ENCODE measurements at regions not wholly inside any gene's neighbourhood (a gene's known extent, or its start where the extent isn't known, plus 50 kb on each side); places are given as distances from the start of the nearest gene placed in this dataset.

DNA sequence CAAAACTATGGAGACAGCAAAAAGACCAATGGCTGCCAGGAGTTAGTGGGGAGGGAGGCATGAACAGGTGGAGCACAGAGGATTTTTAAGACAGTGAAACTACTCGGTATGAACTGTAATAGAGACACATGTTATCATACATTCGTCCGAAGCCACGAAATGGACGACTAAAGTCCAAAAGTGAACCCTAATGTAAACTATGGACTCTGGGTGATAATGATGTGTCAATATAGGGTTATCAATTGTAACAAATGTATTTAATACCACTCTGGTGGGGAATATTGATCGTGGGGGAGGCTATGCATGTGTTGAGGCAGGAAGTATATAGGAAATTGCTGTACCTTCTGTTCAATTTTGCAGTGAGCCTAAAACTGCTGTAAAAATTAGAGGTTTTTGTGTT lies 107.0 kb downstream of the CPN2 start:
- no peak overlapping the region for H3K27ac Mint-ChIP-seq (ENCODE audit: unreplicated experiment)
- no peaks in the 10 kb centered on the region for H3K9me3 Mint-ChIP-seq (ENCODE audit: unreplicated experiment)
- no peak for DNase-seq (ENCODE audit: extremely low spot score, unreplicated experiment)
- H3K4me3 Mint-ChIP-seq (ENCODE audit: unreplicated experiment), result no peak overlapping the region
- TF ChIP-seq, protein P1, sequence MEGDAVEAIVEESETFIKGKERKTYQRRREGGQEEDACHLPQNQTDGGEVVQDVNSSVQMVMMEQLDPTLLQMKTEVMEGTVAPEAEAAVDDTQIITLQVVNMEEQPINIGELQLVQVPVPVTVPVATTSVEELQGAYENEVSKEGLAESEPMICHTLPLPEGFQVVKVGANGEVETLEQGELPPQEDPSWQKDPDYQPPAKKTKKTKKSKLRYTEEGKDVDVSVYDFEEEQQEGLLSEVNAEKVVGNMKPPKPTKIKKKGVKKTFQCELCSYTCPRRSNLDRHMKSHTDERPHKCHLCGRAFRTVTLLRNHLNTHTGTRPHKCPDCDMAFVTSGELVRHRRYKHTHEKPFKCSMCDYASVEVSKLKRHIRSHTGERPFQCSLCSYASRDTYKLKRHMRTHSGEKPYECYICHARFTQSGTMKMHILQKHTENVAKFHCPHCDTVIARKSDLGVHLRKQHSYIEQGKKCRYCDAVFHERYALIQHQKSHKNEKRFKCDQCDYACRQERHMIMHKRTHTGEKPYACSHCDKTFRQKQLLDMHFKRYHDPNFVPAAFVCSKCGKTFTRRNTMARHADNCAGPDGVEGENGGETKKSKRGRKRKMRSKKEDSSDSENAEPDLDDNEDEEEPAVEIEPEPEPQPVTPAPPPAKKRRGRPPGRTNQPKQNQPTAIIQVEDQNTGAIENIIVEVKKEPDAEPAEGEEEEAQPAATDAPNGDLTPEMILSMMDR (IDR thresholded peaks at IDR 0.05), result no peak
- H3K27me3 Mint-ChIP-seq (ENCODE audit: unreplicated experiment), result peaks cover 78% of the 10 kb centered on the region
- H3K4me1 Mint-ChIP-seq (ENCODE audit: unreplicated experiment), result peaks cover 5% of the 10 kb centered on the region
- H3K36me3 Mint-ChIP-seq (ENCODE audit: unreplicated experiment), result no peaks in the 10 kb centered on the region

DNA sequence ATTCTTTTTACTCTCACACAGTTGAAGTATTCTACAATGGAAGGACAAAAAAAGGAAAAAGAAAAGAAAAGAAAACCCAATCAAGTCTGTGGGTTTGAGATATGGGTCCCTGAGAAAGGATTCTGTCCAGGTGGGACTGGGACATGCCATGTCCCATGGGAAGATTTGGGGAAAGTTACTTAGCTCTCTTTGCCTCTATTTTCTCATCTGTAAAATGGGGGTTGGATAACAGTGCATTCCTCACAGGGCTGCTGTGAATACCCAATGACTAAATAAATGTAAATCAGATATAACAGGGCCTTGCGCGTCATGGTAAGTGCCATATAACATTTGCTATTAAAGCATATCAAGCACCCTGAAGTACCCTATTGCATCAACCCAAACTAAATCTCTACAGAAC lies 105.7 kb downstream of the CPN2 start:
- DNase-seq (ENCODE audit: extremely low spot score, unreplicated experiment), result no peak
- H3K9me3 Mint-ChIP-seq (ENCODE audit: unreplicated experiment), result no peaks in the 10 kb centered on the region
- no peak overlapping the region for H3K27ac Mint-ChIP-seq (ENCODE audit: unreplicated experiment)
- H3K4me1 Mint-ChIP-seq (ENCODE audit: unreplicated experiment), result peaks cover 18% of the 10 kb centered on the region
- H3K36me3 Mint-ChIP-seq (ENCODE audit: unreplicated experiment), result no peaks in the 10 kb centered on the region
- TF ChIP-seq, protein P1 (IDR thresholded peaks at IDR 0.05), result no peak
- H3K4me3 Mint-ChIP-seq (ENCODE audit: unreplicated experiment), result no peak overlapping the region
- peaks cover 67% of the 10 kb centered on the region for H3K27me3 Mint-ChIP-seq (ENCODE audit: unreplicated experiment)

DNA sequence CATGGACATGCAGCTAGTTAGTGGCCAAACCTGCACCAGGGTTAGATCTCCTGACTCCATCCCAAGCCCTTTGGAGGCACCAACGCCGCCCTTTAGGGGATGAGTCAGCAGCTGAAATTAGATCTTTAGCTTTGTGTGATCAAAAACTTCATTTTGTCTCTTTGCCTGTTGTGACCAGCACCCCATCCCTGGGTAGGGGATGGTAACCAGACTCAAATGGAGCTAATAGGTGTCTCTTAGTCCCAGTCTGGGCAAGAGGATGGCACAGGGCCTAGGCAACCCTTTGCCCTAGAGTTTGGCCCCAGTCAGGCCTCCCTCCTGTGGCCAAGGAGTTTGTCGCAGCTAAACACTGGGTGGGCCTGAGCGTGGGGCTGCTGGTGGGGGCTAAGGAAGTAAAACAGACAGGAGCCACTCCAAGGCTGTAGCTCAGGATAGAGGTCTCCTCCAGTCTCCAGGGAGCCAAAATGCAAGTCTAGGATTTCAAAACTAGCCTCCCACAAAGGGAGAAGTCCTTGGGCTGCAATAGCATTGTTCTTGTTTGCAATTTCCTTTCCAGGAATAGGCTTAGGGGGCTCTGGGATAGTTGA lies 105.1 kb downstream of the CPN2 start:
- TF ChIP-seq, protein P1 (IDR thresholded peaks at IDR 0.05), result no peak
- H3K4me1 Mint-ChIP-seq (ENCODE audit: unreplicated experiment), result peaks cover 24% of the 10 kb centered on the region
- no peaks in the 10 kb centered on the region for H3K36me3 Mint-ChIP-seq (ENCODE audit: unreplicated experiment)
- H3K9me3 Mint-ChIP-seq (ENCODE audit: unreplicated experiment), result no peaks in the 10 kb centered on the region
- no peak for DNase-seq (ENCODE audit: extremely low spot score, unreplicated experiment)
- H3K27ac Mint-ChIP-seq (ENCODE audit: unreplicated experiment), result no peak overlapping the region
- peaks cover 61% of the 10 kb centered on the region for H3K27me3 Mint-ChIP-seq (ENCODE audit: unreplicated experiment)
- no peak overlapping the region for H3K4me3 Mint-ChIP-seq (ENCODE audit: unreplicated experiment)

DNA sequence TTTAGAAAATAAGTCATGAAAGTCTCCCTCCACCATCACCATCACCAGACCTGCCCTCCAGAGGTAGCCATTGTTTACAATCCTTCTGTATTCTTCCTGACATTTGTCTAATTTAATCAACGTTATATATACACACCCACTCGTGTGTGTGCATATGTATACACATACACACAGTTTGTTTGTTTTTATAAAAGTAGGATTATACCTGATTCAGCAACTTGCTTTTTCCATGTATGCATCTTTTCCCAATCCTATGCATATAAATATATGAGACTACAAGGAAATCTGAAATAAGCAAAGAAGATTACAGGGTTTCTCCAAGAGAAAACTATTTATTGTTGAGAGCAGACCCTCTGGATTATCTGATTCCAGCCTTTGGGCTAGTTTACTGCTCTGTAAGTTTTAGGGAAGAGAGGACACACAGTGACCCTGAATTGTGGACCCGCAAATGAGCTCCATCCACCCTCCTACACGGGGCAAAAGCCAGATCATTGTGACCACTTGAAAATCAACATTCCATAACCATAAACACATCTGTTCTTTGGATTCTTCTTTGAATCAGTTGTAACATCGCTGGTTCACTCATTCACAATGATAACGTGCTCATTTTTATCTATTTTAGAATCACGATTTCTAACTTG lies 104.3 kb downstream of the CPN2 start:
- no peaks in the 10 kb centered on the region for H3K36me3 Mint-ChIP-seq (ENCODE audit: unreplicated experiment)
- TF ChIP-seq, protein P1 (IDR thresholded peaks at IDR 0.05), result no peak
- peaks cover 53% of the 10 kb centered on the region for H3K27me3 Mint-ChIP-seq (ENCODE audit: unreplicated experiment)
- H3K27ac Mint-ChIP-seq (ENCODE audit: unreplicated experiment), result no peak overlapping the region
- H3K9me3 Mint-ChIP-seq (ENCODE audit: unreplicated experiment), result no peaks in the 10 kb centered on the region
- DNase-seq (ENCODE audit: extremely low spot score, unreplicated experiment), result no peak
- H3K4me1 Mint-ChIP-seq (ENCODE audit: unreplicated experiment), result peaks cover 30% of the 10 kb centered on the region
- H3K4me3 Mint-ChIP-seq (ENCODE audit: unreplicated experiment), result no peak overlapping the region

DNA sequence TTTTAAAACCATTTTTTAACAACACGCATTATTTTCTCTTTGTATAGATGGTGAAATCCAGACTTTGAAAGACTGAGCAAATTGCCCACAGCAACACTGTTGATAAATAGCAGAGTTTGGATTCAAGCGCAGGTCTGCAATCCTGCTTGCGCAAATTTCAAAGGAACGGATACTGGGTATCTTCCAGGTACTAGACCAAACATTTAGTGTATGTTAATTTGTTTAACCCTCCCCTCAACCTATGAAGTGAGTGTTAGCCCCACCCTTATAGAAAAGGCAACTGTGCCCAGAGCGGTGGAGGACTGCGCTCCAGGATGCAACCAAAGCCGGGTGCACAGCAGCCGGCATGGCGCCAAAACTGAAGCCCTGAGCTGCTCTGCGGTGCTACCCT lies 103.8 kb downstream of the CPN2 start:
- peaks cover 53% of the 10 kb centered on the region for H3K27me3 Mint-ChIP-seq (ENCODE audit: unreplicated experiment)
- DNase-seq (ENCODE audit: extremely low spot score, unreplicated experiment), result no peak
- no peak overlapping the region for H3K27ac Mint-ChIP-seq (ENCODE audit: unreplicated experiment)
- TF ChIP-seq, protein P1 (IDR thresholded peaks at IDR 0.05), result no peak
- H3K9me3 Mint-ChIP-seq (ENCODE audit: unreplicated experiment), result no peaks in the 10 kb centered on the region
- H3K4me1 Mint-ChIP-seq (ENCODE audit: unreplicated experiment), result peaks cover 30% of the 10 kb centered on the region
- no peaks in the 10 kb centered on the region for H3K36me3 Mint-ChIP-seq (ENCODE audit: unreplicated experiment)
- H3K4me3 Mint-ChIP-seq (ENCODE audit: unreplicated experiment), result no peak overlapping the region

All from osteocyte (in vitro differentiated cells).